ENCODE measurements at regions not wholly inside any gene's neighbourhood (a gene's known extent, or its start where the extent isn't known, plus 50 kb on each side); places are given as distances from the start of the nearest gene placed in this dataset.
"Not testable (repeated sequence)": the region's sequence is repeated elsewhere in the genome, so short reads cannot be mapped to it uniquely, and the experiment has no call there.

GRCh38 chr2:37782721-37783371 is 111.4 kb upstream of the CDC42EP3 start:
- DNase-seq = no peak

GRCh38 chr2:37783545-37783944 is 112.1 kb upstream of the CDC42EP3 start:
- DNase-seq = no peak

- no peak for DNase-seq
These were observed 112.8 kb upstream of the CDC42EP3 start for GRCh38 chr2:37784071-37784758.

- no peak for DNase-seq
These were observed 113.3 kb upstream of the CDC42EP3 start for GRCh38 chr2:37784759-37785149.

- DNase-seq = no peak
These were observed 114.8 kb upstream of the CDC42EP3 start for GRCh38 chr2:37786191-37786698.

GRCh38 chr2:37786854-37787253 is 115.4 kb upstream of the CDC42EP3 start:
- peak; percentile 90 for DNase-seq

- no peak for DNase-seq
These were observed 117.3 kb upstream of the CDC42EP3 start for GRCh38 chr2:37788602-37789209.

- DNase-seq = no peak
These were observed 118.6 kb upstream of the CDC42EP3 start for GRCh38 chr2:37790019-37790418.

GRCh38 chr2:37790462-37790861 is 119.0 kb upstream of the CDC42EP3 start:
- DNase-seq = no peak

GRCh38 chr2:37792366-37792765 is 120.9 kb upstream of the CDC42EP3 start:
- DNase-seq = no peak

- no peak for DNase-seq
These were observed 121.6 kb upstream of the CDC42EP3 start for GRCh38 chr2:37793004-37793403.

GRCh38 chr2:37794717-37795116 is 123.3 kb upstream of the CDC42EP3 start:
- DNase-seq = no peak

- DNase-seq = no peak
These were observed 124.0 kb upstream of the CDC42EP3 start for GRCh38 chr2:37795456-37795855.

GRCh38 chr2:37795938-37796337 is 124.5 kb upstream of the CDC42EP3 start:
- no peak for DNase-seq

- no peak for DNase-seq
These were observed 125.0 kb upstream of the CDC42EP3 start for GRCh38 chr2:37796481-37796880.

- no peak for DNase-seq
These were observed 125.6 kb upstream of the CDC42EP3 start for GRCh38 chr2:37797081-37797480.

- DNase-seq = no peak
These were observed 126.6 kb upstream of the RMDN2 start for GRCh38 chr2:37798315-37799005.

- DNase-seq = no peak
These were observed 124.8 kb upstream of the RMDN2 start for GRCh38 chr2:37800176-37800858.

GRCh38 chr2:37802211-37802752 is 122.8 kb upstream of the RMDN2 start:
- DNase-seq = no peak

GRCh38 chr2:37802899-37803379 is 122.1 kb upstream of the RMDN2 start:
- DNase-seq = no peak

GRCh38 chr2:37806004-37806403 is 119.1 kb upstream of the RMDN2 start:
- DNase-seq = not testable (repeated sequence)

GRCh38 chr2:37809525-37809924 is 115.6 kb upstream of the RMDN2 start:
- DNase-seq = peak; percentile 45
